GM12892 (cell line): ENCODE measurements at regions not wholly inside any gene's neighbourhood (a gene's known extent, or its start where the extent isn't known, plus 50 kb on each side); places are given as distances from the start of the nearest gene placed in this dataset.

Source experiments
- DNase-seq: peaks from one replicate; pipeline ENCODE4 v3.0.0; 2011; ENCODE audit not compliant: insufficient read length
- FAIRE-seq: peaks from 2 replicates; lab custom pipeline; 2011; peaks lifted over from hg19 to GRCh38; lab: Jason Lieb, UNC
- POLR2A ChIP-seq: IDR thresholded peaks from 2 replicates; pipeline ENCODE4 v1.6.1; 2011; ENCODE audit warnings: low read depth, low read length, control low read depth
- POLR2AphosphoS5 ChIP-seq: IDR thresholded peaks from 2 replicates; pipeline ENCODE4 v1.6.1; 2011; ENCODE audit warnings: low read depth, low read length, control low read depth
- TAF1 ChIP-seq: IDR thresholded peaks from 2 replicates; pipeline ENCODE4 v1.6.1; 2011; ENCODE audit warnings: low read depth, mild to moderate bottlenecking, control low read depth, low read length, borderline replicate concordance

DNA sequence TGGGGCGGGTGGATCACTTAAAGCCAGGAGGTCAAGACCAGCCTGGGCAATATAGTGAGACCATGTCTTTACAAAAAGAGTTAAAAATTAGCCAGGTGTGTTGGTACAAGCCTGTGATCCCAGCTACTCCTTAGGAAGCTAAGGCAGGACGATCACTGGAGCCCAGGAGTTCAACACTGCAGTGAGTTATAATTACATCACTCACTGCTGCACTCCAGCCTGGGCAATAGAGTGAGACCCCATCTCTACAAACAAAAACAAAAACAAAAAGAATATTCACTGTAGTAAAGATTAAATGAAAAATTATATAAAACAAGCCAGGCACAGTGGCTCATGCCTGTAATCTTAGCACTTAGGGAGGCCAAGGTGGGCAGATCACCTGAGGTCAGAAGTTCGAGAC is 1047.6 kb upstream of the AUTS2 start:
- TF ChIP-seq POLR2A (no peak), POLR2AphosphoS5 (no peak), TAF1 (no peak)
- no peak for FAIRE-seq
- no peak for DNase-seq

DNA sequence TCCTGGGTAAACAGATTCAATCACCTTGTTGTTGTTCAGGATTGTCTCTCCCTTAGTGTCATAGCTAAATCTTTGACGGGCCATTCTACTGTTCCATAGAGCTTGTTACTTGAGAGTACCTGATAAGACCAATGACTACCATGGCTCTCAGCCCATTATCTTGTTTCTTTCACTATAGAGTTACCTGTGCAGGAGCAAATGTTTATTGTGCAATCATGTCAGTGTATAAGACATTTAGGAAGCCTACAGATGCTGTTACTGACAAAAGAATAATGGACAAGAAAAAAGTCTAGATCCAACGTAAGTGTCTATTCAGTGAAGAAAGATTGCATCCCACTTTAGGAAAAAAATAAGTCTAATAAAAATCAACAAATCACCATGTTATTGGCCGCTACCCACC is 1041.7 kb upstream of the AUTS2 start:
- FAIRE-seq (no peak), DNase-seq (no peak)
- TF ChIP-seq TAF1 (no peak), POLR2AphosphoS5 (no peak), POLR2A (no peak)

DNA sequence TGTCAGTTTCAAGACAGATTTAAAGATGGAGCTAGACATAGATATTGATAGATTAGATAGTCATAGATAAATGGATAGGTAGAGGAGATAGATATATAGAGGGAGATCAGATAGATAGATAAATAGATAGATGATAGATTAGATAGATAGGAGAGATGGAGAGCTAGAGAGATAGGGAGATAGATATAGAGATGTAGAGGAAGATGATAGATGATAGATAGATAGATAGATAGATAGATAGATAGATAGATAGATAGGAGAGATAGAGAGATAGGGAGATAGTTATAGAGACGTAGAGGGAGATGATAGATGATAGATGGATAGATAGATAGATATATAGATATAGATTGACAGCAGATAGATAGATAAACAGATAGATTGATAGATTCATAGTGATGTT is 1038.8 kb upstream of the AUTS2 start:
- FAIRE-seq (no peak), DNase-seq (no peak)
- TF ChIP-seq POLR2A (no peak), POLR2AphosphoS5 (no peak), TAF1 (no peak)

DNA sequence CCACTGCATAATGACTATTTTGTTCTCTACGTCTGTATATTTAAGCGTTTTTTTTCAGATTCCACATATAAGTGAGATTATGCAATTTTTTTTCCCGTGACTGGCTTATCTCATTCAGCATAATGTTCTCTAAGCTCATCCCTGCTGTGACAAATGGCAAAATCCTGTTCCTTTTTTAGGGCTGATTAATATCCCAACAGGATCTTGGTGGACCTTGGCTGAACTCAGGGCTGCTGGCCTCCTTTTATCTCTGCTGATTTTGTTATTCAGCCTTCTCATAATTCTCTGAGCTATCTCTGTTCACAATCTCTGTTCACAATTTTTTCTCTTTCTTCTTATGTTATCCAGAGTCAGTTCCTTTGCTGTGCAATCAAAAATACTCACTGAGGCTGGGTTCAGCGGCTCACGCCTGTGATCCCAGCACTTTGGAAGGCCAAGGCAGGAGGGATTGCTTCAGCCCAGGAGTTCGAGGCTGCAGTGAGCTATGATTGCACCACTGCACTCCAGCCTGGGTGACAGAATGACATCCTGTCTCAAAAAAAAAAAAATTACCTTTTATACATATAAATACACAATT is 1035.9 kb upstream of the AUTS2 start:
- TF ChIP-seq POLR2A (no peak), TAF1 (no peak), POLR2AphosphoS5 (no peak)
- no peak for DNase-seq
- FAIRE-seq: no peak

DNA sequence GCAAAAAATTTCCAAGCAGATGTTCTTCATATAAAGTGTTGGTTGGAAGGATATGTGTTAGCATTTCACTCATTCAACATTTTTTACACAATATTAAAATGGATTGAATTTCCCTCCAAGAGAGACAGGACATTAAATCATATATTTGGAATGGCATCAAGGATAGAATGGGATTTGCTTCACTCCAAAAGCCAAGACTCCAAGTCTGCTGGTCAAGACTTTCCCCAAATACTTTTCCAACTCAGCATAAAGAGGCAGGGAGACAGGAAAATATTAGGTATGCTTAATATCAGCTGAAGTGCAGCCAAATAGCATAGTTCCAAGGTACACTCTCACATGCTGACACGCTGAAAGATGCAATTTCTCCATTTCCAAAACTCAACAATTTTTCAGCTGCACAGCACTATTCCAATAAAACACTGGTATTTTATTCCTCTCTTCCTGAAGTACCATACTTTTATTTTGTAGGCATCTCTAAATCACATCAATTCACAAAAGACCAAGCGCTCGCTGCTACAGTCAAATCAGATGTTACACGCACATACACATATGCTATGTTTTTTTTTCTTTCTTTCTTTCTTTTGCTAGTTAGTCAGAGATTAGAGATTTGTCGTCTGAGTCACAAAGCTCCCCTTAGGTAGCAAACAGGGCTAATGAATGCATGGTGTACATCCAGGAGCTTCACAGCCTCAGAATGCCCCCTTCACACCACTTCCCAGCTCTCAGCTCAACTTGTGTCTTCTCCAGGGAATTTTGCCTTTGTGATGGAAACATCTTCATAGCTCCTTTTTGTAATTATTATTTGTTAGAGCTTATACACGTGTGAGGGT is 1033.8 kb upstream of the AUTS2 start:
- FAIRE-seq (no peak), DNase-seq (no peak)
- TF ChIP-seq TAF1: no peak
- TF ChIP-seq POLR2A: no peak
- TF ChIP-seq POLR2AphosphoS5: no peak

DNA sequence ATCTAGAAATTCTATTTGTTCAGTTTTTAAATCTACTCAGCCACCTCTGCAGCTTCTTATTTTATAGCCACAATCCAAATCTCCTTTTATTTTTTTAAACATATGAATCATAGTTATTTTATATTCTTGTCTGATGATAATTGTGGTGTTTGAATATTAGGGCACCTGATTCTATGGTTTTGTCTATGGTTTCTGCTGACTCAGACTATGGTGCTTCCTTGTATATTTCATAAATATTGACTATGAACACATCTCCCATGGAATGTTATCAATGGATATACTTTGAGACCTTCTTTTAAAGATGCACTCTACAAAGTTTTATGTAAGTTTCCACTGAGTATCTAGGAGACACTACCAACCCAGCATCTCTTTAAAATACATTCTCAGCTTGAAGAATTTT is 1027.0 kb upstream of the AUTS2 start:
- no peak for DNase-seq
- FAIRE-seq: no peak
- TF ChIP-seq POLR2AphosphoS5 (no peak), POLR2A (no peak), TAF1 (no peak)

DNA sequence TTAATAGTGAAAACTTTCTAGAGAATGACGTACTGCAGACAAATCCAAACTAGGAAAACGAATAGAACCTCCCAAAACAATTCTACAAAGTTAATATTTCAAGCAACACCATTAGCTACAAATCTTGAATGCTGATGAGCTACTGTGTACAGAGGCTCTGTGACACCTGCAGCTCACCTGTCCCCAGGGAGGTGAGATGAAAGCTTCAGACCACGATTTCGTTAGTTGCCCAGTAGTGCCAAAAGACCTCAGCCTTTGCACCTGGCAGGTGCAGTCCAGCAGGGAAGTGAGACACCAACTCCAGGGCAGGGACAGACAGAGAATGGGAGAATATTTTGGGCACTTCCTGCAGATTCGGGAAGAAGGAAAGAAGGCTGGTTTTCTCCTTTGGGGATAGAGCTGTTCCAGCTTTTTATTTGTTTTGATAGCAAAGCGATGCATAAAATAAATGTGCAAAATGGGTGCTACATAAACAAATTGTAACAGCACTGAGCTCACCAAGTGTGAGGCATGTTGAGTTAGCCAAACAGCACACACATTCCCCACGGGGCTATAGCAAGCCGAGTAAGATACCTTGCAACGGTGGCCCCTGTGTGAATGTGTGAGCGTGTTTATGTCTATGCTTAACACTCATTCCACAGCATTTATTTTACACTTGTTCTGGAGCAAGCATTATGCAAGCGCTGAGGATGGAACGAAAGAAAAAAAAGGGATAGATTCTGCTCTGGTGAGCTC is 1024.8 kb upstream of the AUTS2 start:
- DNase-seq: no peak

DNA sequence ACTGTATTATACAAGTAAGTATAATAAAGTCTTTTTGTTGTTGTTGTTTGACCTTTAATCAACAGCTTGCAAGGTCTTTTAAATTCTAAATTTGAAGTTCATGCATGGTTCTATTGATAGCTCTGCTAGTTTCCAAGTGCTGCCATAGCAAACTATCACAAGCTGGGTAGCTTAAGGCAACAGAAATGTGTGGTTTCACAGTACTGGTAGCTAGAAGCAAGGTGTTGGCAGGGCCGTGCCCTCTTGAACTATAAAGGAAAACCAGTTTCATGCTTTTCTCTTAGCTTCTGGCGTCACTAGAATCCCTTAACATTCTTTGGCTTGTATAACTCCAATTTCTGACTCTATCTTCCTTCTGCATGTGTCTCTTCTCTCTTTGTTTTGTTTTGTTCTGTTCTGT is 1021.9 kb upstream of the AUTS2 start:
- no peak for DNase-seq
- TF ChIP-seq POLR2A: no peak
- no peak for TF ChIP-seq TAF1
- TF ChIP-seq POLR2AphosphoS5: no peak

More for the DNA sequence above, 1024.8 kb upstream of the AUTS2 start:
- no peak for FAIRE-seq
- TF ChIP-seq POLR2AphosphoS5: no peak

DNA sequence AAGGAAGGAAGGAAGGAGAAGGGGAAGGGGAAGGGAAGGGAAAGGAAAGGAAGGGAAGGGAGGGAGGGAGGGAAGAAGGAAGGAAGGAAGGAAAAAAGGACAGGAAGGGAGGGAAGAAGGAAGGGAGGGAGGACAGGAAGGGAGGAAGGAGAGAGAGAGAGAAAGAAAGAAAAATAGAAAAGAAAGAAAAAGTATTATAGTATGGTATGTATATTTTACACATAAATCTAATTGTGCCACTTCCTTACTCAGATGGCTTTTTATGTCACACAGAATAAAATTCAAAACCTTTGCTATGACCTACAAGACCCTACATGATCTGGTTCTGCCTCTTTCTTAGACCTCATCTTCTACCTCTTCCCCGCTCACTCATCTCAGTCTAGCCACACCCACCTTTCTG is 1016.9 kb upstream of the AUTS2 start:
- TF ChIP-seq POLR2AphosphoS5: no peak
- no peak for TF ChIP-seq TAF1
- no peak for TF ChIP-seq POLR2A
- DNase-seq (no peak), FAIRE-seq (no peak)

More for the DNA sequence above, 1021.9 kb upstream of the AUTS2 start:
- FAIRE-seq: no peak

DNA sequence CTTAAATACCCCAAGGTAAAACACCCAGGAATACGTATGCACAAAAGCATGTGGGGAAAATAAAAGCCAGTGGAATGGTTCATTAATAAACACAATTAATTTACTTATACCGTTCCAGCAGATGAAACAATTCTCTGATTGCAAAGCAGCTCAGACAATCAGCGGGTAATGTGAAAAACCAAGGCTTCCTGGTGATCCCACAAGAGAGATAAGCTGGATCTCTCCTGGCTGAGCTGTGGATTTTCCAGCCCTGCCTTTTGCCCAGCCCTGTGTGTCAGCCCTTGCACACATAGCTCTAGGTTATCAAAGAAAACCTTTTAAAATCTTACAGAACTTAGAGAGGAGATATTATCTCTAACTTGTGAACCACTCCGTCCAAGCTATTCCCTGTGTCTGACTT is 1010.7 kb upstream of the AUTS2 start:
- DNase-seq: no peak
- TF ChIP-seq POLR2AphosphoS5 (no peak), POLR2A (no peak), TAF1 (no peak)
- FAIRE-seq: no peak

DNA sequence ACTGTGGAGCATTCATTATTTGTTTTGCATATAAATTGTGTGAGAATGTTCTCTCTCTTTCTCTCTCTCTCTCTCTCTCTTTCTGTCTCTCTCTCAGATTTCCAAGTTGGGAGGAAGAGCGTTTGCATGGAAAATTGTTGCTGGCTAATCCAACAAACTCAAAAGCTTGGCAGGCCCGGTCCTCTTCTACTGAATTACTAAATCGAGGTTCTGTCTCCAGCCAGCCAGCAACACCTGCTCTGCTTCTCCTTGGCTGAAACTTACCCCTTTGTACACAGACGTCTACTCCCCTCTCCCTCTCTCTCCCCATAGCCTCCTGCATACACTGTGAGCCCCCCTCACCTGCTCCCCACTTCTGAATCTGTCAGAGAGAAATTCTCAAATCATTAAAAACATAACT is 996.4 kb upstream of the AUTS2 start:
- DNase-seq (no peak), FAIRE-seq (no peak)
- TF ChIP-seq TAF1: no peak
- no peak for TF ChIP-seq POLR2A
